ENCODE measurements at regions not wholly inside any gene's neighbourhood (a gene's known extent, or its start where the extent isn't known, plus 50 kb on each side); places are given as distances from the start of the nearest gene placed in this dataset.

DNA sequence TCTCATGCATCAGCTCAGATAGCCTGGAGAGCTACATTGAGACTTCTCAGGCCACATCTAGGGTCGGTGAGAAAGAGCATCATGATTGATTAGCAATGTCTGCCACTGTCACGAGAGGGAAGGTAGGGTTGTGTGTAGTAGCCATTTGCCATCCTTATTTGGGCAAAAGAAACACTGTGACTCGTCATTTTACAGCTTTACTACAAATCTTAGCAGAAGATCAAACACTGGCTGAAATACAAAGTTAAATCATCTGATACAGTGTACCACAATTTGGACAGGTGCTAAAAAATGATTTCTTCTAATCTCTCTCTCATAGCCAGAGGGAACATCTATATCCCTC lies 334.3 kb downstream of the CBLN1 start:
- no peak for DNase-seq (ENCODE audit: low read depth in 2 of 2)

DNA sequence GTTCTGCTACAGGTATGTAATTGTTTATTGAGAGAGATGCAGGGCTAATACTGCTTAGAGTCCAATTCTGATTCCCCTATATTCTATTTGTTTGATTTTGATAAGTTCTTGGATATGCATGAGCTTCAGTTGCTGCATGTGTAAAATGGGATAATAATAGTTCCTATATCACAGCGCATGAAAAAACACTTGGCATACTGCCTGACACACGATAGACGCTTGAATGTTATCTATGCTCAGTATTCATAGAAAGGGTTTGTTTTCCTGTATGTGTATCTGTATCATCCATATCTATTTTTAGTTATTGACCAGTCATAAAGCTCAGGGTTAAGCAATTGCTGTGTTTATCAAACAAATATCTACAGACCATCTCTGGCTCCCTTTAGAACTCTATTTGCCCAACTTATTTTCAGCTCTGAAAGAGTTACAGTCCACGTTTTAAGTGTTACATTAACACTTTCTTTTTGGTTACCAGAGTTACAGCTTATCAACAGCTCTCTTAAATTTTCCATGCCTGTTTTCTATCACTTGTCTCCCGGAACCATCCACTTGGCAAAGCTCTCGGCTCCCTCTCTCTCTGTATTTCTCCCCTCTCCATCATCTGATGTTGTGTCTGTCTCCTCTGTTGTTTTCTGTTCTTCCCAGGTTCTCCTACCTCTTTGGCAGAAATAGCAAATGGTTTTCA lies 334.8 kb downstream of the CBLN1 start:
- DNase-seq (ENCODE audit: low read depth in 2 of 2): no peak

GRCh38 chr16:48942996-48943395 lies 333.0 kb upstream of the N4BP1 start:
- no peak for DNase-seq (ENCODE audit: low read depth in 2 of 2)

GRCh38 chr16:48936811-48937210 lies 326.8 kb upstream of the N4BP1 start:
- no peak for DNase-seq (ENCODE audit: low read depth in 2 of 2)

- no peak for DNase-seq (ENCODE audit: low read depth in 2 of 2)
These were observed 322.4 kb upstream of the N4BP1 start for GRCh38 chr16:48932216-48932855.

DNA sequence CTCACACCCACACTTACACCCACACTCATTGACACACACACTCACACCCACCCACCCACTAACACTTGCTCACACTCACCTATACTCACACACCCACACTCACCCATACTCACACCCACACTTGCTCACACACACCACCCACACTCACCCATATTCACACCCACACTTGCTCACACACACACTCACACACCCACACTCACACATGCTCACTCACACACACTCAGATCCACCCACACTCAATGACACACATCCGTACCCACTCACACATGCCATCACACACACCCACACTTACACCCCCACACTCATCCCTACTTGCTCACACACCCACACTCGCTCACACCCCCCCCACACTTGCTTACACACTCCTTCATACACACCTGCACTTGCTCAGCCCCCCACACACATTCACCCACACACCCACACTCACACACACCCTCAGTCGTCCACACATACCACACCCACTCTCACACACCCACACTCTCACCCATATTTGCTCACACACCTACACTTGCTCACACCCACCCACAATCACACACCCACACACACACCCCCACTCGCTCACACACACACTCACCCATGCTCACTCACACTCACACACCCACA lies 321.1 kb upstream of the N4BP1 start:
- DNase-seq (ENCODE audit: low read depth in 2 of 2): no peak

DNA sequence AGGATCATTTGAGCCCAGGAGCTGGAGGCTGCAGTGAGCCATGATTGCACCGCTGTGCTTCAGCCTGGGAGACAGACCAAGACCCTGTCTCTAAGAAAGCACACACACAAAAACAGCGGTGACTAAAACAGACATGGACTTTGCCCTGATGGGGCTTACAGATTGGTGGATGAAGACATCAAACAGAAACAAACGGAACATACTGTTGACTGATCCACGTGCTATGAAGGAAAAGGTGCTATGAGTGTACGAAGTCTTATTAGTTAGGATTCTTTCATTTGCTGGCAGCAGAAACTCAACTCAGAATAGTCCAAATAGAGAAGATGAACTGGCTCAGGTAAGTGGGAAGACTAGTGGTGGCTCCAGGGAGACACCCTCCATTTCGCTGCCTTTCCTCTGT lies 309.8 kb upstream of the N4BP1 start:
- no peak for DNase-seq (ENCODE audit: low read depth in 2 of 2)

GRCh38 chr16:48918520-48919258 lies 308.7 kb upstream of the N4BP1 start:
- DNase-seq (ENCODE audit: low read depth in 2 of 2): no peak

GRCh38 chr16:48916566-48916965 lies 306.6 kb upstream of the N4BP1 start:
- no peak for DNase-seq (ENCODE audit: low read depth in 2 of 2)

GRCh38 chr16:48914070-48914469 lies 304.1 kb upstream of the N4BP1 start:
- DNase-seq (ENCODE audit: low read depth in 2 of 2): no peak

DNA sequence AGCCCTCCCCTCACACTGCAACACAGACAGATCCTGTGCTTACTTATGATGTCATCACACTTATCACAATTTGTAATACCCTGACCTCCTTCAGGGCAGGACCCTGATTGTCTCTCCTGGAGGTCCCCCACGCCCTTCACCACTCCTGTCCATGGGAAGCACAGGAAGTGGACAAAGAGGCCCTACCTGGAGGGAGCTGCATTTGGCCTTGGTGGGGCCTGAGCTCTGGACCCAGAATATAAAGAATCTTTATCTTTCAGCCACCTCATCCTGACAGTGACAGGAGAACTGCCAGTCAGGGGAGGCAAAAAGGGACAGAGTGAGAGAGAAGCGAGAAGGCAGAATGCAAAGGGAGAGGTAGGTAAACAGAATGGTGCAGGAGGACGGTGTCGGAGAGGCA lies 303.4 kb upstream of the N4BP1 start:
- DNase-seq (ENCODE audit: low read depth in 2 of 2): no peak

DNA sequence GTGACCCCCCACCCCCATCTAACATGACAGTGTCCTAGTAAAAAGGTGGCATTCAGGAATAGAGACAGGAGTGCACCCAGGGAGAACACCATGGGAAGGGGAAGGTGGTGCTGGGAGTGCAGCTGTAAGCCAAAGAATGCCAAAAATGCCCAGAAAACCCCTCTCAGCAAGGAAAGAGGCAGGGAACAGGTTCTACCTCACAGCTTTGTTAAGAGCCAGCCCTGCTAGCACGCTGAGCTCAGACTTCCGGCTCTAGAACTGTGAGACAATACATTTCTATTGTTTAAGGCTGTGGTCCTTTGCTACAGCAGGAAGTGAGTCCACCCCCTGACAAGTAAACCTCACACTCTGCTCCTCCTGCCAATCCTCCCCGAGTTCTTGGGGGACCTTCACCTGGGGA lies 302.4 kb upstream of the N4BP1 start:
- no peak for DNase-seq (ENCODE audit: low read depth in 2 of 2)

DNA sequence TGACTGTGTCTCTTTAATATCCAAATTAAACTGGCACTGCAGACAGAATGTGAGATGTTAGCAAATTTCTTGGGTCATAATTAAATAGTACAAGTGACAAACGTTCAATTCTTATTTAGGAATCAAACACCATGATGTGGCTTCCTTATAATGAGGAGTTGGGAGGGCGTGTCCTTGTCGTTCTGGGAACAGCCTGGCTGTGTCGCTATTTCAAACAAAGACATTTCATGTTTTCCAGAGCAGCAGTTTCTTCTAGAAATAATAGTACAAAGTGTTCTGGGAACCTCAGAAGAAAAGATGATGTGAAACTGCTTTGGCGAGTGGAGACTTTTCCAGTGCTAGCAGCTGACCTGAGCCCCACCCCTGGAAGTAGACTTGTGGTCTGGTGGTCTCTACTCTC lies 301.7 kb upstream of the N4BP1 start:
- DNase-seq (ENCODE audit: low read depth in 2 of 2): no peak

DNA sequence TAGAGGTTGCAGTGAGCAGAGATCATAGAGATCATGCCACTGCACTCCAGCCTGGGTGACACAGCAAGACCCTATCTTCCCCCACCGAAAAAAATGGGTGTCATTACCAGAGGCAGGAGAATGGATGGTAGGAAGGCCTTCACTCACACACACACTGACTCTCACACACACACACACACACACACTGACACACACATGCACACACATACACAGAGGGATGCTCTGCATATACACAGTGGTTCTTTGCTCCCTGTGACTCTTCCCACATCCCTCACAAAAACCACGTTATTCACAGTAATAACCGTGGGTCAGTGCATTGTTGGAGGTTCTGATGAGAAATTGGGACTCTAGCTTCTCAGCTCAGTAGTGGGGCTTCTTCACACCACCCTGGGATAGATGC lies 300.2 kb upstream of the N4BP1 start:
- no peak for DNase-seq (ENCODE audit: low read depth in 2 of 2)

DNA sequence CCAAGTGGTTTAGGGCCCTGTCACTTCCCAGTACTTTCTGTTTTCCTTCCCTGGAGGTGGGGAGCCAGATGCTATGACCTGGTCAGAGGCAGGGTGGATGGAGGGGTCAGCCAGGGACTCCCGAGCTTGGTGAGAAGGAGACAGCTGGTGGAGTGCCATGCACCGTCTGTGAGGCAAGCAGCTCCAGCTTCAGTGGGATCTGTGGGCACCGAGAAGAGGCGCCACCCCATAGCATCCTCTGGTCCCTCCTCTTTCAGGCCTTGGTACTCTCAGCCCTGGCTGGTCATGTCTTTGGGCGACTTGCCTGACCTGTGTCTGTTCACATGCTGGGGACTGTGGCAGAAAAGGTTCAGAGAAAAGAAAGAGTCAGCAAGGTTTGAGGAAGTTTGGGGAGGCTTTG lies 299.3 kb upstream of the N4BP1 start:
- DNase-seq (ENCODE audit: low read depth in 2 of 2): no peak

DNA sequence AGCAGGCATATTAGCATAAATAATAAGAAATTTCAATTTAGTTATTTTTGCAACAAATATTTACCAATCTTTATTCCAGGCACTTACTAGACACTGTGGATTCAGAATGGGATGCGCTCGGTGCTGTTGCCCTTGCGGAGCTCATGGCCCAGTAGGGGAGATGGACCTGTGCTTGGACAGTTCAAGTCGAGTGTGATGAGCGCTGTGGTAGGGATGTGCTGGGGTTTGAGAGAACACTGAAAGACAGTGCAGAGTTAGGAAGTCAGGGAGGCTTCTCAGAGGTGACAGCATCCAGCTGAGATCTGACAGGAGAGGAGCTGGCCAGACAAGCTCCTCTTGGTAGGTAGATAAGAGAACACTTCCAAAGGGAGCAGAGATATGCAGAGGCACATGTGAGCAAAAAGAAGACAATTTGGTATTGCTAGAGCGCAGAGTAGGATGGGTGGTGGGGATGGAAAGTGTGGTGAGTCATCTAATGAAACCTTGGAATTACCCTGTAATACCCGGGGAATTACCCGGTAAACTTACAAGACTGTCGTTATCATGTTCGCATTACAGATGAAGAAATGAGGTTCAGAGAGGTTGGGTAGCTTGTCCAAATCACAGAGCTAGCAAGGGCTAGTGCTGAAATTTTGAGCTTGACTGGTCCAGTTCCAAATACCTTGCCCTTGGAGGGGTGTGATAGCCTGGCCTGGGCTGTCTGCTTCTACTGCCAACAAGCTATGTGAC lies 298.1 kb upstream of the N4BP1 start:
- no peak for DNase-seq (ENCODE audit: low read depth in 2 of 2)

GRCh38 chr16:48905632-48906505 lies 295.9 kb upstream of the N4BP1 start:
- no peak for DNase-seq (ENCODE audit: low read depth in 2 of 2)

GRCh38 chr16:48904333-48904732 lies 294.4 kb upstream of the N4BP1 start:
- no peak for DNase-seq (ENCODE audit: low read depth in 2 of 2)

DNA sequence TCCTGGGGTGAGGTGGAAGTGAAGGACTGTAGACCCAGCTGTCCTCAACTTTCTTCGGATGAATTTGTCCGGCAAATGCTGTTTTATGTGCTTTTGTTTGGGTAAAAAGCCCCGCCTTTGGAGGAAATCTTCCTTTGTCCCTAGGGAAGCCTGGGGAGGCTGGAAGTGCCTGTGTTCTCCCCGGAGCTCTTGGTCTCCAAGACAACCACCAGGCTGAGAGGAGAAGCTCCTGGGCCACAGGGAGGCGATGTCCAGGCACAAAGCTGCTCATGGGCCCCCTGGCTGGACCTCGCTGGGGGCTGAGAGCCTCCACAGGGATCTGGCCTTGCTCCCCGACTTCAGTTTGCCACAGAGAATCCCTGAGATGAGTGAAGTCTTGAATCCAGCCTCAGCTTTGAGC lies 293.1 kb upstream of the N4BP1 start:
- no peak for DNase-seq (ENCODE audit: low read depth in 2 of 2)

DNA sequence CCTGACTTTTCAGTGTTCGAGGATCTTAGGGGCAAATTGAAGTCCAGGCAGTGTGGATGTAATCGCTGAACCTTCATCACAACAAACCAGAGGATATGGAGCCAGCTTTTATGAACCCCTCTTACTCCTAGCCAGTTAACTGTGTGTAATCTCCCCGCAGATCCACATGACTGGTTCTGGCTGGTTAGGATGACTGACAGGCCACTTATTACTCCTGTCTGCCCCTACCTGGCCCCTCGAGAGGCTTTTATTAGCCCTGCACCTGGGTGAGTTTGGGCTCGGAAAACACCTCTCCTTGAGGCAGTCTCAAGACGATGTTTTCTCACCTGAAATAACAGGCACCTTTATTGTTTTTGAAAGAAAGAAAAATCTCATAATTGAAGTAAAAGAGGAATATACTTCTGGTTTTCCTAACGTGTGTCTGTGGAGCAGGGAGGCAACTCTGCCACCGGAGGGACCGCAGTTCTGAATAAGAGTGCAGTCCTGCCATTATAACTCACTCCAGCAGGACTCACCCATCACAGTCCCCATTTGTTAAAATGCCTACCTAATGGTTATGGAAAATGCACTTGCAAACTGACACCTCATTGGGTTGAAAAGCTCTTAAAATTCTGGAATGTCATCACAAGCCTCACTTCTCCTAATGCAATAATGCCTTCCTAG lies 291.9 kb upstream of the N4BP1 start:
- no peak for DNase-seq (ENCODE audit: low read depth in 2 of 2)
